ENCODE measurements at regions not wholly inside any gene's neighbourhood (a gene's known extent, or its start where the extent isn't known, plus 50 kb on each side); places are given as distances from the start of the nearest gene placed in this dataset.
A peak's percentile ranks its signal among the peaks of the same experiment; 100 is the strongest.

DNA sequence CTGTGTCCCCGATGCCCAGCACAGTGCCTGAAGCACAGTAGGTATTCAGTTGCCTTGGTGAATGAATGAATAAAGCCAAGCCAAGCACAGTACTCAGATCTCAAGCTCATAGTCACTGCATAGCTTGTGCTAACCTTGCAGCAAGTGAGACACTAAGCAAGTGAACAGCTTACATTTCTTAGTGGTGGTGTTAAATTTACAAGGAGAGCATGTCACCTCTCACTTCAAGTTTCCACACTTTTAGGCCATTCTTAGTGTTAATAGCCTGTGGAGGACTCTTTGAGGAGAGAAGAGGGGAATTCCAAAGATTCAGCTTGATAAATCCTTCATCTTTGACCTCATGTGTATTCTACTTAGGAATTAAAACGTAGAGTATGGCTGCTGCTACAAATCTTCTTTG, 104.7 kb downstream of the C9orf152 start:
- DNase-seq = no peak

DNA sequence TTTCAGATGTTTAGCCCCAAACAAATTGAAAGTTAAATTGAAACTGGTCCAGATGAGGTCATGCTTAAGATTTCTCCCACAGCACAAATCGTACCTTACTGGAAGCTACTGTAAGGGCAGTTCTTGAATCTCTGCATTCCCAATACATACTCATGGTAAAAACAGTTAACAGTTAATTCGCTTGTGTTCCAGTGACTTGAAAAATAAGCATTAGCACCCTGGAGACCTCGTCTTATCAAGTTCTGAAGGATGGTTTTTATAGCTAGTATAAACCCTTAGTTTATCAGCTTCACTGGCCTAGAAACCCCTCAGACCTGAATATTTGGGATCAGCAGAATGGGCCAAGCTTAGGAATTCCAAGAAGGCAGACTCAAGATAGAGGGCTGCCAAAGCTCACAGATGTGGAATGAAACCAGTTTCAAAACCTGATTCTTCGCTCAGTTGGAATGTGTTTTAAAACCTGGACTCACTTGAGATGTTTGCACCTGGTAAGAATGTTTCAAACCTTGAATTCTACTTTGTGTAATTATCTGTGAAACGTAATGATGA, 103.6 kb downstream of the C9orf152 start:
- DNase-seq = no peak

DNA sequence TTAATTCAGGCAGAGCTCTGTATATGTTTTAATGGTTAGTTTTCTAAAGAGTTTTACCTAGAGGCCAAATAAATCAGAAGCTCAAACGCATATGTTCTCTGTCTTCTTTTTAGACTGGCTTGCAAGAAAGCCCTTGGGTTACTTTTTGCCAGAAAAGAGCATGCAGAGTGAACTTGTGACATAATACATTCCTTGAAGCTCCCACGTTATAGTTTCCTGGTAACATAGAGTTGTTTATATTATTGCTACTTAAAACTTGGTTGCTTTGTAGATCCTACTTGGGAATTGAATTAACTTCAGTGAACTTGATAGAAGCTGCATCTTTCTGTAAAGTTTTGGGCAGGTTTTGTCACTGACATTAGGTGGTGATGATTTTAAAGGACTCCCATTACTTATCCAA, 102.9 kb downstream of the C9orf152 start:
- DNase-seq = no peak

DNA sequence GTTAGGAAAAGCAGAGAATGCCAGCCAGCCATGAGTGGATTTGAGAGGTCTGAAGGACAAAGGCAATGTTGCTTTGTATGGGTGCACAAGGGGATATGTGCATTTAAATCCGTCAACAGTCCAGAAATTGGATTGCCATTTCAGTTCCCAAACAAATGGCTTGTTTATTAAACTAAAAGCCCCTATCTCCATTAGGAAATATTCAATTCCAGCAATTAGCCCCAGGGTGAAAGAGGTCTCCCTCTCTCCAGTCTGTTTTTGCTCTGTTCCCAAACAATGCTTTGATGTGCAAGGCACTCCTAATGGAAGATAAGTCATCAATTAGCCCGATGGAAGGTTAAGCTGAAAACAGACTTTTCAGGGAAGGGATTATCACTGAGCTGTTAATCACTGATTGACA, 101.3 kb downstream of the C9orf152 start:
- DNase-seq = no peak

DNA sequence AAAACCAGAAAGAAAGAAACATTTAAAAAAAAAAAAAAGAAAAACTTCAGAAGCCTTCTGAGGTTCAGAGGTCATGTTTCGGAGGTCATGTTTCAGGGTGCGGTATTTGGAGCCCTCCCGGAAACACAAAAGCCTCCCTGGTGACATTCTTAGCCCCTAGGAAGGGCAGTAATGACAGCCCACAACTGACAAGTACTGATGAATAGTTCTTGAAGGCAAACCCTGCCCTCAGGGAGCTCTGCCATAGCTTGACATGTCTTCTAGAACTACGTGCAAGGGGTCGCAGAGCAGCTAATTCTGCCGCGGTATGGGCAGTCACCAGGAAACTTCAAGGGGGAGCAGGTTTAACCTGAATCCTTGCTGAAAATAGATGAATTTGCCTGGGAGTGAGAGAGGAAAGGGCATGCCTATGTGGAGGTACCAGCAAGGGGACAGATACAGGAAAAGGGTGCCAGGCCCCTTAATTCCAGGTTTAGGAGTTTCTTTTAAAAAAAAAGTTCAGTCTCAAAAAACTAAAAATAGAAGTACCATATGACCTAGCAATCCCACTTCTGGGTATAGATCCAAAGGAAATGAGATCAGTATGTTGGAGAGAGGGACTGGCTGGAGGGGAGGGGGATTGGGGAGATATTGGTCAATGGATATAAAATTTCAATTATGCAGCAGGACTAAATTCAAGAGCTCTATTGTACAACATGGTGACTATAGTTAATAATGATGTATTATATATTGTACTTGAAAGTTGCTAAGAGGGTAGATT, 98.4 kb downstream of the C9orf152 start:
- DNase-seq = no peak

DNA sequence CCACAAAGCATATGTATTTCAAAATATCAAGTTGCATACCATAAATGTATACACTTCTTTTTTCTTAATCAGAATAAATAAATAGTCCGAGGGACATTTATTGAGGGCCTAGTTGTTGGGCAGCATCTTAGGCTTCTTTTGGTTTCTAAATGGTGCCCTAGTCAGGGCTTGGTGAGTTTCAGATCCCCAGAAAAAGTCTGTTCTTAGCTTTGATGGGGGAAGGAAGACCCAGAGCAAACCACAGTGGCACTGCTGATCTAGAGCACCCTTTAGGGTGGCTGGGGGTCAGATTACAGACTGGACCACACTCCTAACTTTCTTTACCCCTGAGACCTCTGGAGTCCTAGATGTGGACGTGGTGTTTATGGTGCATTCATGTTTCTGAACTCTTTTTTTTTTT, 97.8 kb downstream of the C9orf152 start:
- DNase-seq = no peak

DNA sequence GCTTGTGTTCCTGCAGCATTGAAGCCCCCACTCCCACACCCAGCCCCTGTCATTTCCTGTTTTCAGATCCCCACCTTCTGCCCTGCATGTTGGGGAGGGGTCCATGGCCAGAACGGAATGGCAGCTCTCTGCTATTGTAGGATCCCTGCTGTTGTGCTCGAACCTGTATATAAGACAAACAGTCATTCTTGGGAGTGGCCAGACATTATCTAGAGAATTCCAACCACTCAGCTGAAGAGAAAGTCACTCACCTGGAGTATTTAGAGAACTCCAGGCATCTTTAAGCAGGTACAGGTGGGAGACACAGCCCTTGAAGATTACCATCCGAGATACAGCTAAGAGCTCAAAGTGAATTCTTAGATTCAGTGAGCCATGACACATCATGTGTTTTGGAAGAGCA, 96.1 kb downstream of the C9orf152 start:
- no peak for DNase-seq

DNA sequence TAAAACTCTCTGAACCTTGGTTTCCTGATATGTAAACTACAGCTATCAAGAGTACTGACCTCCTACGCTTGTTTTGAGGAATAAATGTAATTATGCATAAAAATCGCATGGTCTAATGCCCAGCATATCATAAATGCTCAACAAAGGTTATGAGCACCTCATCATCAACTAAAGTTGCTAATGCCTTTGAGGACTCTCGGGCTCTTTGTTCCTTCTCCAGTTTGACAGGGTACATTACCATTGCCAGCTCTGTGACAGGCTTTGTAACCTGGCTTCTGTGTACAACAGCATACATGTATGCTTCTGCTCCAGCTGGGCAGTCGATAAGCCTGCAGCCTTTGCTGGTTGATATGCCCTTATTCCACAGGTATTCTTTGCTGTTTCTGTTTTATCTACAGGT, 95.2 kb downstream of the C9orf152 start:
- no peak for DNase-seq

DNA sequence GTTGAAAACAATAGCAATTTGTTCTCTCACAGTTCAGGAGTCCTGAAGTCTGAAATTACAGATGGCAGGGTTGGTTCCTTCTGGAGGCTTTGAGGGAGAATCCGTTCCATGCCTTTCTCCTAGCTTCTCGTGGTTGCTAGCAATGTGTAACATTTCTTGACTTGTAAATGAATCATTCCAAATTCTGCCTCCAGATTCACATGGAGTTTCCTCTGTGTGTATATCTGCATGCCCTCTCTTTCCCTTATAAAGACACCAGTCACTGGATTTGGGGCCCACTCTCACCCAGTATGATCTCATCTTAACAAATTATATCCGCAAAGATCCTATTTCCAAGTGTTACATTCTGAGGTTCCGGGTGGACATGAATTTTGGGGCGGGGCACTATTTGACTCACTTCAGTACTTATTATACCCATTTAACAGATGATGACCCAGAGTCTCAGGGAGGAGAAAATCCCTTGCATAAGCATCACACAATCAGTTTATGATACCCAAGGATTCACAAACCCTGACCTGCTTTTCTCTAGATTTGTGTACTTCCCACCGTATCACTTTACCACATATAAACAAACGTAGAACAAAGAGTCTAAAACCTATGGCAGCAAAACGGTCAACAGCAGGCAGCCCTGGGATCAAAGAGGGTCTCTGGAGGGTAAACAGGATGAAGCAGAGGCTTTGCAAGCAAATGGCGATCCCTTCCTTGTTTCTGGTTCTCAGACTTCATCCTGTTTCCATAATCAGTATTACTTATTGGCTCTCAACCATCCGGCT, 93.7 kb downstream of the C9orf152 start:
- DNase-seq = no peak

DNA sequence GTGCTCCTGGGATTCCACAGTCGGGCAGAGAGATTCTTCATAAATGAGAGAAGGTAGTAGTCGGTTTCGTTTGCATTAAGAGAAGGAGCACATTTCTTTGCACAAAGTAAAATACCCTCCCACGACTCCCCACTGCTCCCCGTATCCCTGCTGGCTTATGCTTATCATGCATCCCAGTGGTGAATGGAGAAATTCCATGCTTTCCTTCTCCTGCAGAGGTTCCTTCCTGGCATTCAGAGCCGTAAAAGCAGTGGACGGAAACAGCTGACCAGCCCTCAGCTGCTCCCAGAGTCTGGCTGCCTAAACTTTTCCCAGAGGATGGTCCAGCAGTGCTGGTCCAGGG, 93.1 kb downstream of the C9orf152 start:
- no peak for DNase-seq

DNA sequence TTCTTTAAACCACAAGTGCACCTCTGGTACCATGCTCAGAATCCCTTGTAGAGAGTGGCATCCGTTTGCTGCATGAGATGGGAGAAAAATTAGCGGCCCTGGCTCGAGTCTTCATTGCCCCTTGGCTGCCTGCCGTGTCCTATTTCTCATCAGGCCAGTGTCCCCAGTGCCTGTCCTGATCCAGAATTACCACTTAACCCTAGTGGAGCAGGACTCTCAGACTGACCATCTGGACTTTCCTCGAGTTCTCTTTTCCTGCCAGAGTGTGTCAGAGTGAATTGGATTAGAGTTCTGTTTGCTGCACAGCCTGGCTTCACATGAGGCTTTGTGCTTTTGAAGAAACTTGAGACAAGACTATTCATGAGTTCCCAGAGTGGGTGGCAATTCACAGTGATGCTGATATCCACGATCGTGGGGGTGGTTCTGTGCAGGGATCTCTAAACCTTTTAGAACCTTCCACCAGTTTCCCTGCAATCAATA, 92.6 kb downstream of the C9orf152 start:
- DNase-seq = no peak

DNA sequence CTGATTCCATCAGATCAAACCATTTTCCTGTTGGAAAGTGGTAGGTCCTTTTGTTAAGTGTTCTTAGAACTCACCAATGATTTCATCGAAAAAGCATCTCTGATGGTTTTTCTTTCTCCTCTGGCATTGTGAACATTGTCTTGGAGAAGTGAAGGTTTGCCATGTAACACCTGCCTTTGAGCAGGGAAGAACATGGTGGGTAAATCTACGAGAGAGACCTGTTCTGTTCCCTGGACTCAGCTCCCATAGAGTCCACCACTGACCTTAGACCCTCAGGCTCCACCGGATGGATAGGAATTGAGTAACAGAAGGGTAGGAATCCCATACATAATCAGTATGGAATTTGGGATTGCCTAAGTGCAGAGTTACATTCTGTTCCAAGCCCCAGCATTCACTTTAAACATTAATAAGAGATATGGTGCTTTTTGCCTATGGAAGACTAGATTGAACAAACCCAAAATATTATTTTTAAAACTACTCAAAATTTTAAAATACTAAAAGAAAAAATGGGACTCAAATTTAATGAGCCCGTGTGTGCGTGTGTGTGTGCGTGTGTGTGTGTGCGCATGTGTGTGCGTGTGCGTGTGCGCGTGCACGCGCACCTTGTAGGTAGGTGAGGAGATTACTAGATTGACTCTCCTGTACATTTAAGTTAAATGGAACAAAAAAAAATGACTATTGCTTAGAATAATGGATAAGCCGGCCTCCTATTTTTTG, 92.0 kb downstream of the C9orf152 start:
- peak; percentile 9 for DNase-seq

DNA sequence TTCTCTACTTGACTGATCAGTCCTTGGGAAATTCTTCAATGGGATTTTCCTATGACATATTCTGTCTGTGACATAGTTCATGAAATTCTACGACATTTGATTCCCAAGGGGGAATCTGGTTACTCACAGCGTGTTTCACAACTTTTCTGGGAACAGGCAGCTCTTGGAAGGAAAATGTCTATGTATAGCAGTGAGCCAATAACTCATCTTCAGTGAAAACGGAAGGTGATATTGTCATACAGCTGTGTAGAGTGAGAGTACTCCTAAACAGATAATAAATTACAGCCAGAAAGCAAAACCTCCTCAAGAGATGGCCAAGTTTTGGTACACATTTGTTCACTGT, 91.4 kb downstream of the C9orf152 start:
- peak; percentile 27 for DNase-seq

DNA sequence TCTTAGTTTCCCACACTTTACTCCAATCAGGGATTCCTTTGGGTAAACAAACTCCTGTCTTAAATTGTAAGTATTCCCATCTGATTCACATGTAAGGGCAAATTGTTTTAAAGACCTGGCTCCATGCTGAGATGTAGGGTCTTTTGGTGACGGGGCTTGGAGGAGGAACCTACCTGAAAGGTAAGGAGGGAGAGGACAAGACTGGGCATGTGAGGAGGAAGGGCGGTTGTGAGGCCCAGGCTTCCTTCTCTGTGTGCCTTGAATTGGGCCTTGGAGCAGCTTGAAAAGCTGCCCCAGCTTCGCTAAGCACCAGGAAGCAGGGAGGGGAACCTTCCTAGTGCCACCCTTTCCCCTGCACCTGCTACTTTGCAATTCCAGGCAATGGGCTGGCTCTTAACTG, 86.8 kb downstream of the C9orf152 start:
- no peak for DNase-seq

DNA sequence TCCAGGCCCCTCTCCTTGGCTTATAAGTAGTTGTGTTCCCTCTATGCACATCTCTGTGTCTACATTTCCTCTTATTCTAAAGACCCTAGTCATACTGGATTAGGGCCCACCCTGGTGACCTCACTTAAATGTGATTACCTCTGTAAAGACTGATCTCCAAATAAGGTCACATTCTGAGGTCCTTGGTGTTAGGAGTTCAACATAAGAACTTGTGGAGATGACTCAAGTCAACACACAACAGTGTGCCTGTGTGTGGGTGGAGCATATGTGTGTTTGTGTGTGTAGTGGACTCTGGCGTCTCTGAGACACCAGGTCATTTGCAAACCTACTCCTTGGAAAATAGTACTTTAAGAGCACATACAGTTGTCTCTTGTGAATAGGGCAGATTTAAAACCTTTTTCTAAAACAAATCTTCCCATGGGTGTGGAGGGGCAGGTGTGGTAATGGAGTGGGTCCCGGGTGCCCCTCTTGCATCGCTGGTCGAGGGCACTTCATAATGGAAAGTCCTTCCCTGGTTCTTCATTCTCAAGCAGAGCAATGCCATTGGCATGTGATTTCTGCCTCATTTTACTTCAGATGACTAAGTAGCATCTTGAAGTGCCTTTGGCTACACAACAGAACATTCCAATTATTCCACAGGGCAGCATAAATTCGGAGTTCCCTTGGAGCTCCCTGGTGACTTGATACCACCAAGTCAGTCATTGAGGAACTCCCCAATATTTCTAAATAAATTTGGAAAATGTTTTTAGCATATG, 84.4 kb downstream of the C9orf152 start:
- DNase-seq = no peak

DNA sequence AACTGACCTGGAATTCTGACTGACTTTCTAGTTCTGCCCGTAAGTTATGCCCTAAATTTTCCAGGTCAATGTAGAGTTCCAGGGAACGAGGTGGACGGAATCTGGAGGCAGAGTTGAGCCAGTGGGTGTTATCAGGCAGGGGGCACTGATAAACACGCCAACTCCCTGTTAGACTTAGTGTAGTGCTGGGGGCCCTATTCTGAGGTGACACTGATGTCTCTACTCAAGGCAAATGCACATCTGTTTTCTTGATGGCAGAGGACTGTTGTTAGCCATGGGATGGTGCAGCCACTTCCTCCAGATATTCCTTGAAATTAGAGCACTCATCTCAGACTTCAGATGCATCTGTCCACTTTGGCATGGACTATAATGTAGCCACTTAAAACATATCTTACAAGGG, 83.5 kb downstream of the C9orf152 start:
- no peak for DNase-seq

DNA sequence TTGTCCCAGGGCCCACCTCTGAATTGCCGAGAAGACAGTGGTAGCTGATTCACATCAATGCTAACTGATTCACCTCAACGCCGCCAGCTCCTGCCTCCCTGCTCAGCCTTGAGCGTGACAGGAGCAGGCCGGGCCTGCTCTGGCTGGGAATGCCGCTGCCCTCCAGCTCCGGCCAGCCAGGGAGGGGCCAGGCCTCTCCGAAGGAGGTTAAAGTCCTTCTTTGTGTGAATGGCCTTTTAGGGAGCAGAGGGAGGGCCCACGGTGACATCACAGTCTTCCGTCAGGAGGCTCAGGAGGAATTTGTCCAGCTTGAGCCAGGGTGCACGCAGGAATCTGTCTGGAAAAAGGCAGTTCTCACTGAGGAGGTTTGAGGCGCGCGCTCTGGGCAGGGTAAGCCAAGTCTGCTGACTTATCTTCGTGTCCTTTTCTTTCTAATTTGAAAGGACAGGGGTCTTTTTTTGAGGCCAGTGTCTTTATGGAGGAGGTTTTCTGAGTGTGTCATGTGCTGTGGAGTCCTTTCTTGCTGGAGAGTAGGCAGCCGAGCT, 82.7 kb downstream of the C9orf152 start:
- DNase-seq = peak; percentile 37

DNA sequence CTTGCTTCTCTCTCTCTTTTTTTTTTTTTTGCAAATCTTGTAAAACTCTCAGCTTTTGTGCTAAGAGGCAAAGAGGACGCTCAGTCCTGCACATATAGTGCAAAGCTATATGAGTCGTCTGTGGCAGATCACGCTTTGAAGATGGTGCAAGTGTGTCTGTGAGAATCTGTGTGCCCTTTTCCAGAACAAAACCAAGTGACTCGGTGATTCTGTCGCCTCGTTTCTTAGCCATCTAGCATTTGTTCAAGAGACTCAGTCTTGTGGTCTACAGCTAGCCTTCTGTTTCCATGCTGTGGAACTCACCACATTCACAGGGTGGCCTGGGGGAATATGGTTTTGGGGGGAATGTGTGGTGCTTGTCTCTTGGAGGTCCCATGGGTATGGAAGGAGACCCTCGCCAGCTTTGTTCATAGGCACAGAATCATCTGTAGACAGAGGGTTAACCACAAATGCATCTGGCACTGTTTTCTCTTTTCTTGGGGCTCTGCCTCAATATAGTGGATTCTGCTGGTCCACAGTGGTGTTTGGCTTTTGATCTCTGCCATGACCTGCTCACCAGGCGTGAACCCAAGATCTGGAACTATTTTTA, 82.1 kb downstream of the C9orf152 start:
- DNase-seq = no peak

DNA sequence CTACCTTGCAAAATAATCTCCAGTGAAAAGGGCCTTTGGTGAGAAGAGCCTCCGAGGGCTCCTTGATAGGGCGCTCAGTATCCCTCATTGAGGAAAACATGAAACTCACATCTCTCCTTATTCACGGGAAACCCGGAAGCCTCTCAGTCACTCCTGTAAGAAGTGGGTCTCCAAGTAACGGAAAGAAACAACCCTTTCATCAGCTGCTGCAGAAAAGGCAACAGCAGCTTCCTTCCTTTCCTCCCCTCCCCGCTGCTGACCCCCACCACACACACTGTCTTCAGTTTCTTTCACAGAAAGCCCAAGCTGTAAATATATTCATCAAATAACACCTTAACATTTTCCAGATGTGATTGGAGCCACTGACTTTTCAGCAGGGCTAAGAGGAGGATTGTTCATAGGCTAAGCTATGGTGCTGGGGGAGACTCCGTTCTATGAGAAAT, 81.4 kb downstream of the C9orf152 start:
- DNase-seq = no peak

DNA sequence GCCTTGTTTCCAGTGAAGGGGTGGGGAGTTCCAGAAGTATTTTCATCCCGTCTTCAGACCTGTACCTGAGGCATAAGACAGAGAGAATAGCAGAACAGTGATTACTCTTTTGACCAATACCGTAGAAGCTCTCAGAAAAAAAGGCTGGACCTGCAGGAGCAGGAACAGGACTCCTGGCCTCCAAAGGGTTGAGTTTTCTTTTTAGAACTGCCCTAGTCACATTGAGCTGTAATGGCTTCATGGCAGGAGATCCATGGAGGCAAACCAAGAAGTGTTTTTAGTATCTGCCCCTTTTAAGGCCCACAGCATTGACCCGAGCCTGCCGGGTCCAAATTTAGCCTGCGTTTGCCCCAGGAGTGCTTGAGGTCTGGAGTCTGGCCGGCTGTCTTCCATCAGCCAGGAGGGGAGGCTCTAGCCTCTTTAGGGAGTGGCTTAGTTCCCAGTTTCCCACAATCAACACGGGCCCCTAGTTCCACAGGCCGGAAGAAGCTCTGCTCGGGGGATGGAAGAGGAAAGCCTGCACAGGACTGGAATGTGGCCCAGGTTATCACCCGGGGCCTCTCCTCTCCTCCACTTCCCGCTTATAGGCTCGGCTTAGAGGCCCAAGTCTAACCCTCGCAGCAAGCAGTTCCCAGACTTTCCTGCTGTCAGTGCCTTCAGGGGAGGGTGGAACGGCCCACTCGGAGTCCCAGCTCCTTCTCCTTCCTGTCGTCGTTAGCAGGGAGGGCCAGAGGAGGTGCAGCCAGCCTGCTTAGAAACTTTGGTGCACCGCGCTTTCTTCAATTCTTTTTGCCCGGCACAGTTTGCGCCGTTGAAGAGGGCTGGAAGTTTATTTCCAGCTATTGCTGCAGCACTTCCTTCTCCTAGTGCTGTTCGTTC, 80.7 kb downstream of the C9orf152 start:
- no peak for DNase-seq

All from T1000 (cell line).